T-helper 9 cell (primary cell): ENCODE measurements at regions not wholly inside any gene's neighbourhood (a gene's known extent, or its start where the extent isn't known, plus 50 kb on each side); places are given as distances from the start of the nearest gene placed in this dataset.

Experiments used
- DNase-seq: peaks from one replicate; pipeline ENCODE4 v3.0.0-alpha.2; 2020

DNA sequence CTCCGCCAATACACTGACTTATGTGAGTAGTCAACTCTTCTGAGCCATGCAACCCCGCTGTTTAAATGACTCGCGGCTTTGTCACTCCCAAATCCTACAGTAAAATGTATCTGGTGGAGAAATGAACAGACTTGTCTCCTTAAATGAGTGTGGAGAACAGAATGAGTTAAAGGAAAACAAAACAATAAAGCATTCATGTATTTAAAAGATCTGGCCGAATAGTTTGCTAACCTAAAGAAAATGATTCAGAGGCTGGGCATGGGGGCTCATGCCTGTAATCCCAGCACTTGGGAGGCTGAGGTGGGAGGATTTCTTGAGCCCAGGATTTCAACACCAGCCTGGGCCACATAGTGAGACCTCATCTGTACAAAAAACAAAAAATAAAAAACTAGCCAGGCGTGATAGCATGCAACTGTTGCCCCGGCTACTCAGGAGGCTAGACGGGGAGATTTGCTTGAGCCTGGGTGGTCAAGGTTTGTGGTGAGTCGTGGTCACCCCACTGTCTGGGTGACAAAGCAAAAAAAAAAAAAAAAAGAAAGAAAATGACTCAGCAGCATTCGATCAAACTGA is 86.5 kb upstream of the PFKP start:
- no peak for DNase-seq

DNA sequence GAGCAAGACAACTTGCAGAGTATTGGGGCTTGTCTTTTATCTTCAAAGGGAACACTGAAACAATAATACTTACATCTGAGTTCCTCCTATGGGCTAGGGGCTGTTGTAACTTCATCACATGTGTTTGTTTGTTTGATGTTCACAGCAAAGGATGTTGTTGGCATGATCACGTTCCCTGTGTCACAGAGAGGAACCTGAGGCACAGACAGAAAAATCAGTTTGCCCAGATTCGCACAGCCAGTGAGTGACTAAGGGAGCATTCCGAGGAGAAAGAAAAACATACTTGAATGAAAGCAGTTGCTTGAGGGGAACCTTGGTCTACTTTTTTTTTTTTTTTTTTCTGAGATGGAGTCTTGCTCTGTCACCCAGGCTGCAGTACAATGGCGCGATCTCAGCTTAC is 87.2 kb upstream of the PFKP start:
- DNase-seq, result no peak

DNA sequence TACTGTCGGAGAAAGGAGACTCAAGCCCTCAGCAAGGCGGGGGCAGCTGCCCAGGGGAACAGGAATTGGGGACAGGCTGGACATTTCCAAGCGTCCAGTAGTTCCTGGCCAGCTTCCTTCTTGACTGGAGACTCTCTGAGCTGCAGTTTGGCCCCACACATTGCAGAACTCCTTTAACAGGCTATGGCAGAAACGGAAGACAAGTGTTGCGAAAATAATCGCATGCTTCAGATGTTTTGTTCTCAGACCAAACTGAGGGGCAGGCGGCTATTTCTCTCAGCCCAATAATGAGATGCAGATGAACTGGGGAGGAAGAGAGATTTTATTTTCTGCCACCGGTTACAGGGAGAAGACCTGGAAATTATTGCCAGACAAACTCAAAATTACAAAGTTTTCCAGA is 88.0 kb upstream of the PFKP start:
- no peak for DNase-seq

DNA sequence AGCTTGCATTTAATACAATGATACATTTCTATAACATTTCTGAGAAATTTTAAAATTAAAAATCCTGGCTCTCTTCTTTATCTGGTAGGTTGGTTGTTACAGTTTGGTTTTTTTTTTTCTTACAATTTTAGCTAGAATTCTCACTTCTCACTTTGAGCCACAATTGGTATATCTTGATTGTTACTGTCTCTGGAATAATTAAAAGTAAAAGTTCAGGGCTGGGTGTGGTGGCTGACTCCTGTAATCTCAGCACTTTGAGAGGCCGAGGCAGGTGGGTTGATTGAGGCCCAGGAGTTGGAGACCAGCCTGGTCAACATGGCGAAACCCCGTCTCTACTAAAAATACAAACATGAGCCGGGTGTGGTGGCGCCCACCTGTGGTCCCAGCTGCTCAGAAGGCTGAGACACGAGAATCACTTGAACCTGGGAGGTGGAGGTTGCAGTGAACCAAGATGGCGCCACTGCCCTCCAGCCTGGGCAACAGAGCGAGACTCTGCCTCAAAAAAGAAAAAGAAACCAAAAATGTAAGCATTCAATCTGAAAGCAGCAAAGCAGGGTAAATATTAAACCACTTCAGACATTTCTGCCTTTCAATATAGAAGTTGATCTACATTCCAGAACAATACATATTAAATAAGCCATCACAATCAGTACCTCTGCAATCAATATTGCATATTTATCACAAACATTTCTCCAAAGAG is 88.6 kb upstream of the PFKP start:
- no peak for DNase-seq

DNA sequence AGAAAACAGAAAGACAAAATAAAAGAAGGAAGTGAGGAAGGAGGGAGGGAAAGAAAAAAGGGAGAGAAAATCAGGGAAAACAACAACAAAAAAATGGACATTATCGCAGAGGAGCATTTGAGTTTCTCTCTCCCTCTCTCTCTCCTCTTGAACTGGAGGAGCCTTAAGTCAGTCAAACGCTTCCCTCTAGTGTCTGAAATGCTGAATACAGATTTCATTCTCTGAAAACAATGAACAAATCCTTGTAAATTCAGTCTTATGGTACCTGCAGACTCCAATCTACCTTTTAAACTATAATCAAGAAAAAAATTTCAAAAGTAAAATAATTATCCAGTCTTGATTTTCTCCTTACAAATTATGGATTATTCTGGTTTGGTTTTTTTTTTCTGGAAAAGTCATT is 89.2 kb upstream of the PFKP start:
- no peak for DNase-seq

DNA sequence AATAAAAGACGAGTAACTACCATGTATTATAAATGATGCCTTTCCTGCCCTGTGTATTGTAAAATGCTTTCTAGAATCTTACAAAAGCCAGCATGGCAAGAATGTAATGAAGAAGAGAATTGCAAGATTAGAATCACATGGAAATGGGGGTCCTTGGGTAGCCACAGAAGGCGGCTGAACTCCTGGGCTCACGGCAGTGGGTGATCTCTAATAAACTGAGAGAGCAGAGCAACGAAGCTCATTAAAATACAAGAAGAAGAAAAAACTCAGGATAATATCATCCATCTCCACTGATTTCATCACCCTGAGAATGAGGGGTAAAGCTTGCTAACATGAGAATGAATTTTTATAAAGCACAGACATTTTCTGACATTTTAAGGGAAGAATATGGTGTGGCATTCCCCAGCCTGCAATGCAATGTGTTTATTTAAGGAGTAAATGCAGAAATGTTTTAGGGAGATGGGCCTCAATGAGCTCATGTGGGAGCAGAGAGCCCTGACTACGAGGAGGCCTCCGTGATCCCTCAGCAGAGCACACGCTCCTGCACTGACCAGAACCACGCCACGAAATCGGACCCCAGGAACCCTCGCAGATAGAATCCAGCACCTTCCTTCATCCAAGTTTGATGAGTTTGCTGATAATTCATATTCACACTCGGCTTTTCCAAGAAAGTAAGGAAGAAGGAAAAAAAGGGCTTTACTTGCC is 92.7 kb upstream of the PFKP start:
- no peak for DNase-seq

DNA sequence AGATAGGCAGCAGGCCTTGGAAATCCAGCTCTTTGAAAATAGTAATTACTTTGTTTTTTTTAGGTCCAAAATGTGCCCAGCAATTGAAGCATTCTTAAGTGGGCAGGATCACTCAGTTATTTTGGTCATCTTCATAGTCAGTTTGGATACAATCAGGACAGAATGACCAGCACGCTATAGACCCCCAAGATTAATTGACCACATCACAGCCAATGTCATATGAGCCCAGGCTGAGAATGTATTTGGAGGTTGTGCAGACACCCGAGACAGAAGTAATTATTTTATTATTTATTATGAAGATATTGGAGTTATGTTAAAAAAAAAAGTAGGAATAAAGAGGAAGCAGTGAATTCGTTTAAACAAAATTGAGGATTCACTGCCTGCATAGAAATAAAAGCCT is 93.3 kb upstream of the PFKP start:
- DNase-seq, result no peak

DNA sequence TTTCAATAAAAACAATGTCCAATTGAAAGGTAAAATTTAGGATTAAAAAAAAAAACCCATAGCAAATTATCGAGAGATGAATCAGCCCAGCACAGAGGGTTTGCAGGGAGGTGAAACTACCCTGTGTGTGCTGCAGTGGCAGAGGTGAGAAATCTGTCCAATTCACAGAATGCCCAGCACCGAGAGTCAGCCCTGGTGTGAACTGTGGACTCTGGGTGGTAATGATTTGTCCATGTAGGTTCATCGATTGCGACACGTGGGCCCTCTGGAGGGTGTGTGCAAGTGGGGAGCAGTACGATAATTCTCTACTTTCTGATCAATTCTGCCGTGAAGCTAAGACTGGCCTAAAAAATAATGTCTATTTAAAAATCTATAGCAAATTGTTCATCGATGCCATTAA is 94.5 kb upstream of the PFKP start:
- no peak for DNase-seq

DNA sequence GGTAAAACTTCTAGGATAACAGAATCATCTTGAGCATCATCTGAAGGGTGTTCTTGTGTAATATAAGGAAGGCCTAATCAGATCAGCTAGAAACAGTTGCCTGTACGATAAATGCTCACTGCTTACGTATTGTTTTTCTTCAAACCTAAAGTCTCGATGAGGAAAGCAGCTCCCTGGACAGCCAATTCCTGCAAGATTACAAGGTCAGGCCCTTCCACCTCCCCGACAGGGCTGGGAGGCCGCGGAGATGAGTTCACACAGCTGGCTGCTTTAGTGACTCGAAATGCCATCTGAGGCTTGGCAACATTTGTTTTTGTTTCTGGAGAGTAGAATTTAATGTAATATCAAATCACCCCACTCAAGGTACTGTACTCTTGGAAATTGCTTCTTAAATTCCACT is 95.1 kb upstream of the PFKP start:
- no peak for DNase-seq

DNA sequence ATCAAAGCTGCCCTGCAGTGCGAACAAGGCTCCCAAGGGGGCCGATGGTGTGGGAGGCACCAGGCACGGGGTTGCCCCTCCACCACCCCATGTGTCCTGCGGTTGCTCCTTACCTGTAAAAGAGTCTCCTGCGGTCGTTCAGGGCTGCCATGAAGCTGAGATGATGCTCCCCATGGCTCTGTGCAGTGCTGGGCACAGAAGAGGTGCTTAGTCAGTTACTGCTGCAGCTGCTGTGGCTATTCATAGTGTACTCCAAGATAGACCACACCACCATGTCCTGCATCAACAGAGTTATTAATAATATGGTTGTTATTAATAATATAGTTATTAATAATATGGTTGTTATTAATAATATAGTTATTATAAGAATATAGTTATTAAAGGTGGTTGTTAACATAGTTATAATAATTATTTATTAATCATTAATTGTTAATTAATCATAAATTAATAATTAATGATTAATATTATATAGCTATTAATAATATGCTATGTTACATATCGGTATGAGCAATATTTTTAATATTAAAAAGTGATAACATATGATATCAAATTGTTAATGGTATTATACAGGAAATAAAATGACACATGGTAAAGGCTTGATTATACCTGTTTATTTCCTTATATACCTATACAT is 97.0 kb upstream of the PFKP start:
- DNase-seq, result no peak

DNA sequence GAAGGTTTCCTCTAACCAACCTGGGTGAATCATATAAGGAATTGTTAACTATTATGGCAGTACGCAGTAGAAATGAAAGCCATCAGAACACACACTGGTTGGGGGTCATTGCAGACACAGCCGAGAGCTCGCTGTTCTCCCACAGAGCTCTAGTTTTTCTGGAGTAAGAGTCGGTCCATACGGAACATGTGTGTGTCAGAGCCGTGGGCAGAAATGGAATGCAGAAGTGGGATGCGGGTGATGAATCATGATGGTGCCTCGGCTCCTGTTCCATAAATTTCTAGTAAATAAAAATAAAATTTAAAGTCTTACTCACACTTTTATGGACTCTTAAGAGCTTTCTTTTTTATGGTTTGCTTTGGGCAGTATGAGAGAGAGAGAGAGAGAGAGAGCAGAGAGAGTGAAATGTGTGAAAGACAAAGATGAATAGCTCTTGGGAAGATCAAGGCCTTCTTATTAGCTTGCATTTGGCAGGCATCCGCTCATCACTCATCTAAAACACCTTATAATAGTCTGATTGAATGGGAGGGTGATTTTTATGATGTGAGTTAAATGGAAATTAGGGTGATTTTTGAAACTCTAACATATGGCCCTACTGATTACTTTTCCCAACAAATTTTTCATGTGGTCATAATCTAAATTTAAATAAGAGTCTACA is 98.8 kb upstream of the PFKP start:
- no peak for DNase-seq

DNA sequence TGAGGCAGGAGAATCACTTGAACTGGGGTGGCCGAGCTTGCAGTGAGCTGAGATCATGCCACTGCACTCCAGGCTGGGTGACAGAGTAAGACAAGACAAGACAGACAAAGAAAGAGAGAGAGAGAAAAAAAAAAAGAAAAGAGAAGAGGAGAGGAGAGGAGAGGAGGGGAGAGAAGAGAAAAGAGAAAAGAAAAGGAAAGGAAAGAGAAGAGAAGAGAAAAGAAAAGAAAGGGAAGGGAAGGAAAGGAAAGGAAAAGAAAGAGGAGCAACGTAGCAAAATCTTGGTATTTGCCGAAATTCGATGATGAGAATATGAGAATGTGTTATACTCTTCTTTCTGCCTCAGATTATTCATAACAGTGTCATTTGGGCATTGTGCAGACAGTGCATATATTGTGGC is 101.2 kb upstream of the PFKP start:
- no peak for DNase-seq

DNA sequence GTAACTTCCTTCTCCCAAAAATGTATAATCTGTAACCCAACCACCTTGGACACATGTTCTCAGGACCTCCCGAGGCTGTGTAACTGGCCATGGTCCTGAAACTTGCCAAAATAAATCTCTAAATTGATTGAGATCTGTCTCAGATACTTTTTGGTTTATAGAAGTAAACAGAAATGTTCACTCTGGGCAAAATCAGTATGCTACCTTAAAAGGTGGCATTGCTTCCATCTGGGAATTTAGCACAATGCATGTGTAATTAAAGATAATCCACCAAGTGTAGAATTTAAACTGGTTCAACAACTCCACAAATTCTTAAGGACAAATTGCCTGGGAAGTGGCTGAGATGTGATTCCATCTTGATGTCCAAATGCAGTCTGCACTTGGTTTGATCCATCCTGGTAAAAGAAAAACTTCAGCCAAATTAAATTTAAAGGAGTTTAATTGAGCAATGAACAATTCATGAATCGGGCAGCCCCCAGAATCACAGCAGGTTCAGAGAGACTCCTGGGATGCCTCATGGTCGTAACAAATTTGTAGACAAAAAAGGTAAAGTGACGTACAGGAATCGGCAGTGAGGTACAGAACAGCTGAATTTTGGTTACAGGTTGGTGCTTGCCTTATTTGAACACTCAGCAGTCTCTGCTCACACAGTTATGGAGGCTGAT is 102.6 kb upstream of the PFKP start:
- no peak for DNase-seq

DNA sequence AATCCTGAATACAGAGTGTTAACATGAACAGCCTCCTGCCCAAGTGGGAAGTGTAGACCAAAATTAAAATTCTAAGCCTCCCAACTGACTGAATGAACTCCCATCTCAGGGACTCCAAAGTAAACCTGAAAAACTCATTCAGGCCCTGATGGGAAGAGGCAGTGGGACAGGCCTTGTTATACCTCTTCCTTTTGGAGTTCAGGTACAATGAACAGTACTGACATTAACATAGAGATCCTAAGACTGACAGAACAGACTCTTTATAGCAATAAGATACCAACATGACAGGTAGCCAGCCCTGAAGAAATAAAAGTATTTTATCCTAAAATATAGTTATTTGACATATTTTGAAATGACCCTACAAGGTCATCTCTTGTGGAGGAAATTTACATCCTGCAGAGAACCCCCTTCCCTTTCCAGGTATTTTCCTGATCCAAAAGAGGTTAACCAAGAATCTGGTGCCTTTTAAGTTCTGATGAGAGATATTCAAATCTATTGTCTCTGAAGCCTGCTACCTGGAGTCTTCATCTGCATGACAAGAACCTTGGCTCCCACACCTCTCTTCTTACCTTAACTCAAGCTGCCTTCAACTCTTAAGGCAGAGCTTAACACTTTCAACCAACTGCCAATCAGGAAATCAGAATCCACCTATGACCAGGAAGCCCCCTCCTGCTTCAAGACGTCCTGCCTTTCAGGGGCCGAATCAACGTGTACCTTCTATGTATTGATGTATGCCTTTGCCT is 103.3 kb upstream of the PFKP start:
- DNase-seq, result no peak

DNA sequence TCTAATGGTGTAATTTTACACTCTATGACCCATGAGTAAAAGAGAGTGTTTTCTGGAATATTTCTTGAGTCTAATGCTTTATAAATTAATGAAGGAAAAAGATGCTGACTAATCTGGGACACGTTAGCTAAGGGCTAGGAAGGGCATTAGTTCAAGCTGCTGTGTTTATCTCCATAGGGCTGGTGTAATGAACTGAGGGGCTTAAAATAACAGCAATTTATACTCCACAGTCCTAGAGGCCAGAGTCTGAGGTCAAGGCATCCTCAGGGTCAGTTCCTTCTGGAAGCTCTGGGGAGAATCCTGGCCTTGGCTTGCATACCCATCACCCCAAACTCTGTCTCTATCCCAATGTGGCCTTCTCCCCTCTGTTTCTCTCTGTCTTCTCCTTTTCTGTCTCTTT is 105.2 kb upstream of the PFKP start:
- DNase-seq, result no peak

DNA sequence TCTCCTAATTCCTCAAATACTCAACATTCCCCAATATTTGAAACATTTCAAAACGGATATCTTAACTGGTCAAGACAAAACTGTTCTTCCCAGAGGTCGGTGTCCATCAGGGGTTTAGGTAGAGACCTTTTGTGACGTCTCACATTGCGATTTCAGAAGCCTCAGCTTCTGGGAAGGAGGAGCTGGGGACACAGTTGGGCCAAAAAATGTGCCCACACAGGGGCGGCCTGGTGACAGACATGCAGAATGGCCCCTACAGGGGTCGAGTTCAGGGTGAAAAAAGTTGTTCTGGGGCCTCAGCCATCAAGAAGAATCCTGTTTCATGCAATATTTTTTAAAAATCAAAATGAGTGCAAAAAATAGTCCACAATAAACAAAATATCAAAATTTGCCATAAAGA is 108.7 kb upstream of the PFKP start:
- no peak for DNase-seq

DNA sequence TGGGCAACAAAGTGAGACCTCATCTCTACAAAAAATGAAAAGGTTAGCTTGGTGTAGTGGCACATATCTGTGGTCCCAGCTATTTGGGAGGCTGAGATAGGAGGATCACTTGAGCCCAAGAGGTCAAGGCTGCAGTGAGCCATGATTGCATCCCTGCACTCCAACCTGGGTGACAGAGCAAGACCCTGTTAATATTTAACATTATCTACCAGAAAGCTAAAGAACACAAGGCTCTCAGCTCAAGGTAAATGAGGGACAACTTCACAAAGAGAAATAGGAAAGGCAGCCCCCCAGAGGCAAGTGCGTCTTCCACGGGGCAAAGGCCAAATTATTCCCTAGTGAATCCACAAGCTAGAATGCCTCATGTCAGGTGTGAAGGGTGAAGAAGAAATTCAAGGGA is 109.6 kb upstream of the PFKP start:
- no peak for DNase-seq

DNA sequence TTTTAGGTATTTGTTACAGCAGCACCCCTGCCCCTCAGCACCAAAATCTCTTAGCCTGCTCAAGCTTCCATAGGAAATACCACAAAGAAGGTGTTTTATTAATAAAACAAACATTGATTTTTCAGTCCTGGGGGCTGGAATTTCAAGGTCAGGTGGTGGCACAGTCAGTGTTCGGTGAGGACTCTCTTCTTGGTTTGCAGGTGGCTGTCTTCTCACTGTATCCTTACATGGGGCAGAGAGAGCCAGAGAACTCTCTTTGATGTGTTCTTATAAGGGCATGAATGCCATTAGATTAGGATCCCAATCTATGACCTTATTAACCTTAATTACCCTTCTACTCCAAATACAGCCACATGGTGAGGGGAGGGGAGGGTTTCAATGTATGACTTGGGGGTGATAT is 112.3 kb upstream of the PFKP start:
- no peak for DNase-seq

DNA sequence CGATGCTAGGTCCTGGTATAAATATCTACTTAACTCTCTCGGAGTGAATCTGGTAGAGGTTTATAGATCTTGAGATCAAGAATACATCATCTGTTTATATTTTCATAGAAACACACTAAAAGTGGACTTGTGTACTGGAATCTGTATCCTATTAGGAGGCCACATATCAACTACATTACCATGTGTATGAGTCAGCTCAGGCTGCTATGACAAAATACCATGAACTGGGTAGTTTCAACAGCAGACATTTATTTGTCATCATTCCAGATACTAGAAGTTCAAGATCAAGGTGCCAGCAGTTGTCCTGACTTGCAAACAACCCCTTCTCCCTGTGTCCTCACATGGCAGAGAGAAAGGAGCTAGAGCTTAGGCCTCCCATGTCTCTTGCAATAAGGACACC is 113.9 kb upstream of the PFKP start:
- no peak for DNase-seq

DNA sequence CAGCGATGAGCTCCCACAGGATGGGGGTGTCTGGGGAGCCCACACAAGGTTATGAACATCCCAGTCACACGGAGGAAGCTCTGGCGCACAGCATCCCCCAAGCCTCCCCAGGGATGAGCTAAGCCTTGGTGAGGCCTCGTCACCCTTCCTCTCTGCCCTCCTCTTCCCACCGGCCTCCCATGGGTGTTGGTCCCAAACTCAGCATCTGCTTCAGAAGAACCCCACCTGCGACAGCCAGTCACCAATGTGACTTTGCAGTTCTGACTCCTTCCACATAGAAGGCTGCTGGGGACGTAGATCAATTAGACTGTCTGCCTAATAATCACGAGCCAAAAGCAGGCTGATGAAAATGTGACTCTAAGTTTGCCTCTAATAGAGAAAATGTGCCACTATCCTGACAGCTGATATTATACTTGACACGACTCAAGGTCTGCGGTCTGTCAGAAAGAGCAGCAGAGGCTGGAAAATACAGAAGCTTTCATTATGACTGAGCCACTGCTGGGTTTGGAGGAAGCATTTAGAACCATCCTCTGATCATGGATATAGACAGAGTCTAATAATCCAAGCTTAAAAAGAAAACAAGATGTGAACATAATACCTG is 116.0 kb upstream of the PFKP start:
- no peak for DNase-seq

DNA sequence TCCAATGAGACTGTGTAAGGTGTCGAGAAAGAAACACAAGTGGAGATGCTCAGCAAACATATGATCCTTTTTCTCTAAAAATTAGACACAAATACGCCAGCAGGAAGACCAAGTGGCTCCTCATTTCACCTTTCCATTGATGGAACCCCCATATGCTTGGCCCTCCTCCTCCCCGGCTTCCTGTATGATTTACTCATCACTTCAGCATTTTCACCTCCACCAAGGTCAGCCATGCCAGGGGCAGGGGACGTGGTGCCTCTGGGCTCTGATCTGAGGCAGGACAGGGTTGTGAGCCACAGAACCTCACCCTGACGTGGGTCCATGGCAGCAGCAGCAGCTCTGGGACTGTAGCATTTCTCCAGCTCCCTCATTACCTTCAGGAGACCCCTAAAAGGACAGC is 116.8 kb upstream of the PFKP start:
- DNase-seq, result no peak

DNA sequence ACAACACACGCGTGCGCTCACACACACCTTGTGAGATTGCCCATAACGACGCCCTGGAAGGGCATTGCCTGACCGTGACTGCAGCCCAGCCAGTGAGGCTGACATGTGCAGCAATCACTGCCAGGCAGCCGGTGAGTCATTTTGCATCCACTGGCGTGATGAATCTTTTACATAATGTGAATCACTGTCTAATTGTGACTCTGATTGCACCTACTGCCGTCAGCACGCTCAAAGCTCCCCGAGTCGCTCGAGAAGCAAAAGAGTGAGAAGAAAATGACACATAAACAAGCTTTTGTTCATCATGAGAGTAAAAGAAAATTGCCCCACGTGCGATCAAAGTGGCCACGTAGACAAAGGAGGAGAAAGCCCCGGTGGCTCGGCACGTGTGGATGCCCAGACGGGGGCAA is 117.4 kb upstream of the PFKP start:
- no peak for DNase-seq
